A204.1 (cell line): ENCODE measurements at regions not wholly inside any gene's neighbourhood (a gene's known extent, or its start where the extent isn't known, plus 50 kb on each side); places are given as distances from the start of the nearest gene placed in this dataset.
"Not testable (repeated sequence)": the region's sequence is repeated elsewhere in the genome, so short reads cannot be mapped to it uniquely, and the experiment has no call there.

ENCODE experiments used
- FAIRE-seq: peaks from 2 replicates; lab custom pipeline; 2012; peaks lifted over from hg19 to GRCh38; lab: Jason Lieb, UNC

DNA sequence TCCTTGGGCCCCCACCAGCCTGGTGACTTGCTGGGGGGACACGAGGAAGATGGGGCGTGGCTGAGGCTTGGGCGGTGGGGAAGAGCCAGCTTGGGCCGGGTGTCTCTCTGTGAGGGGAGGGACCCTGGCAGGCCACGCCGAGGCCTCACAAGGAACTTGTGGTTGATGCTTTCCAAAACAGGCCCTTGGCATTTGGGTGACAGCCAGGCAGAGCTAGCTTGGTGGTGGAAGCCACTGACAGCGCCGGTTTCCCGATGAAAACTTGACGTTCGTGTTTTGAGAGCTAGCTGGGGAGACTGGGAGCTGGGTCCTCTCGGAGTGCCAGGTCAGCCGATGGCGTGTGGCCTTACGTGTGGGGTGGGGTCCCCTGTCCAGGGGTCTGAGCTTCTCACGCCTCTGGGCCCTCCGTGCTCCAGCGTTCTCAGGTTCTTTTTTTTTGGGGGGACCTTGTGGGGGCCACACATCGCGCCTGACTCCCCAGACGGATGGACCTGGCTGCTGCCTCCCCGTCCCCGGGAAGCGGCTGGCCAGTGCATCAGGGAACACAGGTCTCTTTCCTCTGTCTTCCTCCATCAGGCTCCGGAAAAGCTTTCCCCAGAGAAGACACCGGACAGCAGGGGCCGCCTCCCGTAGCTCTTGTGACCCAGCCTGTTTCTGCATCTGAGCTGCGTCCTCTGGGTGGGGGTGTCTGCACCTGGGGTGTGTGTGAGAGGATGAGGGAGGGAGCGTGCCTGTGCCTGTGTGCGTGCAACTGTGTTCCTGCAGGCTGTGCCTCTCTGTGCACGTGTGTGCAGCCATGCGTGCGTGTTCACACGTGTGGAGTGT lies 129.3 kb upstream of the LPCAT1 start:
- no peak for FAIRE-seq

DNA sequence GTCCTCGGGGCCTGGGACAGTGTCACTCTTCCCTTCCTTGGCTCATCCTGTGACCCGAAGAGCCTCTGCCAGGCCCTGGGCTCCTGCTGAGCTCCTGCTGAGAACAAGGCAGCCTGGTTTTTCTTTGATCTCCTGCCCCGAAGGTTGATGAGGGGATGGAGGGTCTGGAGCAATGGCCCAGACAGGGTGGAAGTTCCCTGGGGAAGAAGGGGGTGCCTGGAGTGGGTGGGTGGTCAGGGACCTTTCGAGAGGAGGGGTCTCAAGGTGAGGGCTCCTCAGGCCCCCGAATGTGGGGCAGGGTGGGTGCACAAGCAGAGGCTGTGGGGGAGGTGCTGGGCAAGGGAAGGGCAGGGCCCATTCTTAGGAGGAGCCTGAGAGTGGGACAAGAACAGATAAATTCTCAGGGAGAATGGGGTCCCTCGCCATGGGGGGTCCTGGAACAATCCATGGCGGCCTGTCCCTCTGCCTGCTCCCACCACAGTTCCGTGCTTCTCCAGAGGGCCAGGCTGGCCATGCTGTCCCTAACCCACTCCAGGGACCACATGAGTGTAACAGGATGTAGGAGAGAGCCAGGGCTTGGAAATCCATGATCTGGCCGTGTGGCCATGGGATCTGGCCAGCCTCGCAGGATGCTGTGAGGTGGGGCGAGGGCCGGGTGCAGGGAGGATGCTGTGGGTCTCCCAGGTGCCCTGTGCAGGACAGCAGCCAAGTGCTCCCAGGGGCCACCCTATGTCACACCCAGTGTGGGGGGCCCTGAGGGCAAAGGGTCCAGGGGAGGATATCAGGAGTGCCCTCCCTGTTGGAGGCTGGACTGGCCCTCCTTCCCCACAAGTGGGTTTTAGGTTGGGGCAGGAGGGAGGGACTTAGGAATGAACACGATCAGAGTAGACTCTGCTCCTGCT lies 128.5 kb upstream of the LPCAT1 start:
- FAIRE-seq, result no peak

DNA sequence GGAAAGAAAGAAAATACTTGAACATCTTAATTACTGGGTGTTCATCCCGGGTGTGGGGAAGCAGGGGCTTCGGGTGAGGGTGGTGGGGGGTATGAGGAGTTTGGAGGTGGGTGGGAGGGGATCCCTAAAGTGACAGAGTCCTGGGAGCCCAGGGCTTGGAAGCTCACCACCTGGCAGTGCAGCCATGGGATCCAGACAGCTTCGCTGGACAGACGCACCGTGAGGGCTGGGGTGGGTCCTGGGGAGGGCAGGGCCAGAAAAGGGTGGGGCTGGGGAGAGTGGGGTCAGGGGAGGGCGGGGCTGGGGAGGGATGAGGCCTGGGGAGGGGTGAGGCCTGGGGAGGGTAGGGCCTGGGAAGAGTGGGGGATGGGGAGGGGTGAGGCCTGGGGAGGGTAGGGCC lies 127.5 kb upstream of the LPCAT1 start:
- no peak for FAIRE-seq

DNA sequence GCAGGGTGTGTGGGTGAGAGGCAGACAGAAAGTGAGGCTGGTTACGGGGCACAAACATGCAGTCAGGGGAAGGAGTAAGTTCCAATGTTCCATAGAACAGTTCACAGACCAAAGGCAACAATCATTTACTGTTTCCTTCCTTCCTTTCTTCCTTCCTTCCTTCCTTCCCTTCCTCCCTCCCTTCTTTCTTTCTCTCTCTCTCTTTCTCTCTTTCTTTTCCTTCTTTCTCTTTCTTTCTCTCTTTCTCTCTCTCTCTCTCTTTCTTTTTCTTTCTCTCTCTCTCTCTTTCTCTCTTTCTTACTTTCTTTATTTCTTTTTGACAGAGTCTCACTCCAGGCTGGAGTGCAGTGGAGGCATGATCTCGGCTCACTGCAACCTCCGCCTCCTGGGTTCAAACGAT lies 125.8 kb upstream of the LPCAT1 start:
- no peak for FAIRE-seq

DNA sequence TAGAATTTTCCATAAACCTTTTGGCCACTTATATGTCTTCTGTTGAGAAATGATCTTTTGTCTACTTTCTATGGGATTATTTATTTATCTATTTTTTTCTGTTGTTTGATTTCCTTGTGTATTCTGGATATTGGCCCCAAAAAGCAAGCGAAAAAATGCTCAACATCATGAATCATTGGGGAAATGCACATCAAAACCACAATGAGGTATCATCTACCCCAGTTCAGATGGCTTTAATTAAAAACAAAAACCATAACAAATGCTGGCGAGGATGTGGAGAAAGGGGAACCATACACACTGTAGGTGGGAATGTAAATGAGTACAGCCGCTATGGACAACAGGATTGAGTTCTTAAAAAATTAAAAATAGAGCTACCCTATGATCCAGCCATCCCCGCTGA lies 125.0 kb upstream of the LPCAT1 start:
- no peak for FAIRE-seq

DNA sequence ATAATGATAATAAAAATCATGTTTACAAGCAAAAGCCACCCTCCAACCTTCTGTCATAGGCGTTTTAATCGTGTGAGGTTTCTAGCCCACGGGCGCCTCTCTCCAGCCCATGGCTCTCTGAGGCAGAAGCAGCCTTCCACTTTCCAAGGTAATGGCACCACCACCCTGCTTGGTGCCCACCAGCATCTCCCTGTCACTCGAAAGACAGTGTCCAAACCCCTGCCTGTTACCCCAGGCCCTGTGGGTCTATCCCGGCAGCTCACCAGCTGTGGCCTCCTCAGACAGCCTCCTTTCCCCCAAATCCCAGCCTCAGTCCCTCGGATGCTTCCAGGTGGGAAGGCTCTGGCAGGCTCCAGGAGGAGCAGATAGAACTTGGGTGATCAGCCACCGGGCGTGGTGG lies 123.8 kb upstream of the LPCAT1 start:
- FAIRE-seq, result no peak

DNA sequence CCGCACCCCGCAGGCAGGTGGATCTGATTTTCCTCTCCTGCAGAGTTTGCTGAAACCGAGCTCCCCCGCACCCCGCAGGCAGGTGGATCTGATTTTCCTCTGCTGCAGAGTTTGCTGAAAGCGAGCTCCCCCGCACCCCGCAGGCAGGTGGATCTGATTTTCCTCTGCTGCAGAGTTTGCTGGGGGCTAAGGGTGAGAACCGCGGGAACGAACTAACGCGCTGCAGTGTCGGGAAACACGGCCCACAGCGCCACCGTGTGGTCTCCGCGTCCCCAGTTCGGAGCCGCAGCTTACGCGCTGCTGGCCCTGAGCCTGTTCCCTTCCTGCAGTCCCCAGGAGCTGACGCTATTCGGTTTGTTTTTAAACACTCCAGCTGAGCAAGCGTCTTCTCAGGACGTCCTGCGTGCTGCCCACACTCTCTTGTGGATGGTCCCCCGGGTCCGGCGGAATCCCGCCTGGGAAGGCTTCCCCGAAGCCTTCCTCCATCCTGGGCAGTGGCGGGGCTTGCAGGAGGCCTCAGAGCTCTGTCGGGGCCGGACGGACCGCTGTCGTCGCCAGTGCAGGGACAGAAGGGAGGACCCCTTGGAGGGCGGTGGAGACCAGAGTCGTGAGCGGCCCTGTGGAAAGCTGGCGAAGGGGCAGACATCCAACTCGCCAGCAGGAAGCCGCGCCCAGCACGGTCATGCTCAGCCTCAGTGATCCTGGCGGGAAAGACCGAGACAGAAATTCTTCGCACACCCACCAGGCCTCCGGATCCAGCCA lies 121.2 kb upstream of the LPCAT1 start:
- FAIRE-seq, result no peak

DNA sequence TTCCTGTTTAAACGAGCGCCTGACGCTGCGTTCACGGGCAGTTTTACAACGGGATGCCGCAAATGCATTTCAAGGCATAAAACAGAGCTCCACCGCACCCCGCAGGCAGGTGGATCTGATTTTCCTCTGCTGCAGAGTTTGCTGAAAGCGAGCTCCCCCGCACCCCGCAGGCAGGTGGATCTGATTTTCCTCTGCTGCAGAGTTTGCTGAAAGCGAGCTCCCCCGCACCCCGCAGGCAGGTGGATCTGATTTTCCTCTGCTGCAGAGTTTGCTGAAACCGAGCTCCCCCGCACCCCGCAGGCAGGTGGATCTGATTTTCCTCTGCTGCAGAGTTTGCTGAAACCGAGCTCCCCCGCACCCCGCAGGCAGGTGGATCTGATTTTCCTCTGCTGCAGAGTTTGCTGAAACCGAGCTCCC lies 120.6 kb upstream of the LPCAT1 start:
- not testable (repeated sequence) for FAIRE-seq

DNA sequence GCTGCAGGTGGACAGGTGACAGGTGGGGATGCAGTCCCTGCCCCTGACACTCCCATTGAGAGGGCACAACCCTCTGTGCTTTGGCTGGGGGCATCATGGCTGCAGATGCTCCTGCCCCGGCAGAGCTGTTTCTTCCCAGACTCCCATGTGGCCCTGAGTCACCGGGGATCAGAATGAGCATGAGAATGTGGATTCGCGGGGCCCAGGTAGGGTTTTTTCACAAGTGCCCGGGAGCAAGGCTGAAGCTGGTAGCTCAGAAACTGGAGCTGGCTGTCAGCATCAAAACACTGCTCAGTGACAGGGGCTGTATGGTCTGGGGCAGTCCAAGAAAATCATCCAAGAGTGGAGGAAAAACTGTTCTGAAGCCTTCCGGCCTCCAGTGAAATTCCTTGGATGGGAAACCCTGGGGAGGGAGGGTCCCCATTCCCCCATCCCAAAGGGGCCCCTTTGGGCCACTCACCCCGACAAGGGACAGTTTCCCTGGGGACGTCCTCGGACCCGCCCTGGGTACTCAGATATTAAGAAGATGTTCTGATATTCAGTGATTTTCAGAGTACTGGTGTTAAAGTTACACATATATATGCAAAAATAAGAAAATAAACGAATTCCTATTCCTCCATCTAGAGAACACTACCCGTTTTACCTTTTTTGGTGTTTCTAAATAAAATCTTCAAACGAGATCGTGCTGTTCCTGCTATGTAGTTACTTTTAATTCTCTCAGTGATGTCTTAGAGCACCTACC lies 120.1 kb upstream of the LPCAT1 start:
- no peak for FAIRE-seq

DNA sequence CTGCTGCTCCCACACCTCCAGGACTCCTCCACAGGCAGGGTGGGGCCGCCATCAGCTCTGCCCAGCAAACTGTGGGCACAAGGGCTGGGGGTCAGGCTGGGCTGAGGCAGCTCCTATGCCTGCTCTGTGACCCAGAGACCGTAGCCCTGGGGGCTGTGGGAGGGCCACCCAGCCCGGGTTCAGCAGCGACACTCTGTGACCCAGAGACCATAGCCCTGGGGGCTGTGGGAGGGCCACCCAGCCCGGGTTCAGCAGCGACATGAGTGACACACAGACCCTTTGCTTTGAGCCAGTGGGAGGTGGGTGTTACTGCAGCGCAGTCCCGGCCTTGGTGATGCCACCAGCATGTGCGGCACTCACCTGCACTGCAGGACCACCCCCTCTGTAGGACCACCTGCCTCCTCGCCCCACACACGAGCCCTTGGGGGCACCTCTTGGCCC lies 118.9 kb upstream of the LPCAT1 start:
- FAIRE-seq, result no peak

DNA sequence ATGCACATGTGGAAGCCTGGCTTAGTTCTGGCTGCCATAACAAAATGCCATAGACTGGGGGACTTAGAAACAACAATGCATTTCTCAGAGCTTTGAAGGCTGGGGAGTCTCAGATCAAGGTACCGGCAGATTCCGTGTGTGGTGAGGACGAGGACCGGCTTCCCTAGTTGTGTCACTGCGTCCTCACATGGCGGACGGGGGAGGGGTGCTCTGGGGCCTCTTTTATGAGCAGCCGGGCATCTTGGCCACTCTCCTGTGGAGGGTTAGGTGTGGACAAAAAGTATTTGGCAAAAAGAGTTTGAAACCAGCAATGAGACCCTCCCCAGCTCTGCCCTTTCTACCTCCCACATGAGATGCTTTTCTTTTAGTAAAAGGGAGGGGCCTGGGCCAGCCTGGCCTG lies 118.5 kb upstream of the LPCAT1 start:
- FAIRE-seq, result no peak

DNA sequence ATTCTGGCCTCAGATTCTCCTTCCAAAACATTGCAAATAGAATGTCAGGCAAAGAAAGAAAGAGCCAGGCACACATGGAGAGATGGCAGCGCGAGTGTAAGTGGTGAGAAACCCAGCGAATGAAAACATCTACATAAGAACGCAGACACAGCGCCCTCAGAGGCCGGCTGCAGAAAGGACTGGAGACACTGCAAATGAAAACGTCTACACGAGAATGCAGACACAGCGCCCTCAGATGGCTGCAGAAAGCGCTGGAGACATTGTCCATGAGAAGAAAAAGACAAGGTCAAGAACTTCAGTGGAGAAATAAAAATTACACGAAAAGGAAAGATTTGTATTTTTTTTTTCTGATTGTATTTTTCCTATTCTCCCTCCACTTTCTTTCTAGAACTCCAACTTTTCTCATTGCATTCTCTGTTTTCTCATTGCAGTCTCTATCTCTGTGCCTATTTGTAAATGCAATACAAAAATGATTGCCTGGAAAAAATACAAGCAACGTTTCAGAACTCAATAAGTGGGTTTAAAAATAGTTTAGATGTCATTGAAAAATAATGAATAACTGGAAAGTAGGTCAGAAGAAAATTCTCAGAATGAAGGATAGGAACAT lies 117.9 kb upstream of the LPCAT1 start:
- FAIRE-seq, result peak; percentile 93

DNA sequence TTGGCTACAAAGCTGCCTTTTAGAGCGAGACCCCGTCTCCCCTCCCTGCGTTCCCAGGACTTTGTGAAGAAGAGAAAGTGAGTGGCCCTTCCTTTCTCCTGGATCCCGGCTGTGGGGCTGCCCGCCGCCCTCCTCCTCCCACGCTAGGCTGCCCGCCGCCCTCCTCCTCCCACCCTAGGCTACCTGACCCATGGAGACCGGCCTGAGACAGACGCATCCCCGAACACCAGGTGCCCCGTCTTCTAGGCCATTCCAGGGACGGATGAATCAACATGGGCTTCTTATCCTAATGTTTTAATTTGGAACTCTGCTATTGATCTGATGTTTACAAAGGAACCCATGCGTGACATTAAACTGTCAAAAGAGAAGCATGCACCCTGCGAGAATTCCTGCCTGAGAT lies 117.3 kb upstream of the LPCAT1 start:
- FAIRE-seq, result no peak

DNA sequence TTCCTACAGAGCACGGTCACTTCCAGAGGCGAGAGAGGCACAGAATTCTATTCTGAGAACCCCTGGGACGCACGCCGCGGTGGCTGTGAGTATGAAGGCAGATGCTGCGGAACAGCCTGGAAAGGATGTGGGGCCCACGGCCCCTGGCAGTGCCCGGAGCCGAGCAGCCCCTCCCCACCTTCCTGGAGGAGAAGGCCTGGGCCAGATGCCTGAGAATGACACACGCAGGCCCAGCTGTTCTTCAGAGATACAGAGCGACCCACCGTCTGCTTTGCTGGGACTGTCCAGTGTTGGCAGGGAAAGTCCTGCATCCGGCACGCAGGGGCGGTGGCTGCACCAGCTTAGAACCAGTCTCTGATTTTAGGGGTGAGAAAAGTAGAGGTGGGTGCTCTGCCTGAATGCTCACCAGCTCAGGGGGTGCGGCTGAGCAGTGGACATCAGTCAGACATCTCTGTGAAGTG lies 116.7 kb upstream of the LPCAT1 start:
- FAIRE-seq, result no peak

DNA sequence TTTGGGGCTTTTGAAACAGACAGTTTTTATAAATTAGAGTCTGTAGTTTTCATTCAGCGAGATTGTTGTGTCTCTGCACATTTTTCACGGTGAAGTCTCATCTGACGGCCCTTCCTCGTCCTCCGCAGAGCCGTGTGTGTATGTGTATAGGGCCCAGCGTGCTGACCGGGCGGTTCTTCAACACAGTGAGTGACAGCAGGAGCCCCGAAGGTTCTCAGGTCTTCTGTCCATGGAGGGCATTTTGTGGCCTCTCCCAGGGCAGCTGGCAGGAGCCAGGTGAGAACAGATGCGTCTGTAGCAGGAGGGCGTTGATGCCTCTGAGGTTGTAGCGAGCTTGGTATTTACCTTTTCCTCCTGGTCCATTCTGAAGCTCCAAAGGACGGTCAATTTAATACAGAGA lies 116.0 kb upstream of the LPCAT1 start:
- no peak for FAIRE-seq

DNA sequence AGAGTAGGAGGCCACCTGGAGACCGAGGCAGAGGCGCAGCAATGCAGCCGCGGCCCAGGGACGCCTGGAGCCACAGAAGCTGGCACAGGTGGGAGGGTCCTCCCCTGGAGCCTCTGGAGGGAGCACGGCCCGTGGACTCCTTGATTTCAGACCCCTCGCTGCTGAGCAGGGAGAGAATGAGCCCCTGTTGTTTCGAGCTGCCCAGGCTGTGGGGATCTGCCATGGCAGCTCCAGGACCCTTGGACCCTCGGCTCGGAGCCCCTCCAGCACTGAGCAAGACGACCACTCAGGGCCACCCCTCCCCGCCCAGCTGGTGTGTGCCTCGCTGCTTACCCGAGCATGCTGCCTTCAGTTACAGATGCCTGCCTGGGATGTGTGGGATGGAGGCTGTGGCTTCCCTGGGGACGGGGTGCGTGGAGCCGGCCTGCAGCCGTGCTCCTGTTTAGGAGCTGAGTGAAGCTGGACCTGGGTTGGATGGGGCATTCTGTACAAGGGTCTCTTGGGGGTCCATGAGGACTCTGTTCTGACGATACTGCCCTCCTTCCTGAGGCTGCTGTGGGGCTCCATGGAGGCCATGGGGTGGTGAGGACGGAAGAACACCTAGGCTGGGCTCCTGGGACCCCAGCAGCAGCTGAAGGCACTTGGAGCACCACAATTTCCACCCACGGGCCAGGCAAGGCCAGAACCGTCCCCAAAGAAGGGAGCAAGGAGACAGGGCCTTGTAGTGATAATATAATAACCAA lies 115.1 kb upstream of the LPCAT1 start:
- no peak for FAIRE-seq

DNA sequence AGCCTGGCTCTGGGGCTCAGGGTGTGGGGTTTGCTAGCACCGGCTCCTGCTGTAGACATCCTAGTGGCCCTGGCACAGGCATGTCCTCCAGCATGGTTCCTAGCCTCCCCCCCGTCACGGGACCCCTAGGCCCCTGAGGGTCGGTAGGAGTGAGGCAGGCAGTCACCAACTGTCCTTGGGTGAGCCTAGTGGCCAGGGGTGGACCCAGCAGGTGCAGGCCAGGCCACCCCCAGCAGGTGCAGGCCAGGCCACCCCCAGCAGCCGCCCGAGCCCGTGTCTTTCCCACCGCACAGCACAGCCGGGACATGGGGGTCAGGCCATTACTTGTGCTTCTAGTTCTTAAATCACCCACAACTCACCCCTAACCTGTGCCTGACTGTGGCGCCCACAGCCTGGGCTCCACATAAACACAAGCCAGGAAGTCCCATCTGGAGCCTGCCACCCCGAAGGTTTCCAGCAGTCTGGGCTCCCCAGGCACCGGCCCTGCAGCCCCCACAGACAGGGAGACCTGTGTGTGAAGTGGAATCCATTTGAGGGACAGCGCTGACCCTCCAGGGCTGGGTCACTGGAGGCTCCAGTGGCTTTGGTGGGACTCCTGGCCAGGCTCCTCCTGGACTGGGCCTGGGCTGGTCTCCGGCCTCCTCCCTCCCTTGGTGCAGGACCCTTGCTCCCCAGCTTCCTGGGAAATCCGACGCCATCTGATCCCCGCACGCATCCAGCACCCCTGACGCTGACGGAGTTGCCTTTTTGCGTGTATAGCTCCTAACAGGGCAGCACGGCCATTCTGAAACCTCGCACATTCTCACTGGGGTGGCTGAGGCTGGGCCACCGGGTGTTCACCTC lies 114.1 kb upstream of the LPCAT1 start:
- FAIRE-seq, result no peak

DNA sequence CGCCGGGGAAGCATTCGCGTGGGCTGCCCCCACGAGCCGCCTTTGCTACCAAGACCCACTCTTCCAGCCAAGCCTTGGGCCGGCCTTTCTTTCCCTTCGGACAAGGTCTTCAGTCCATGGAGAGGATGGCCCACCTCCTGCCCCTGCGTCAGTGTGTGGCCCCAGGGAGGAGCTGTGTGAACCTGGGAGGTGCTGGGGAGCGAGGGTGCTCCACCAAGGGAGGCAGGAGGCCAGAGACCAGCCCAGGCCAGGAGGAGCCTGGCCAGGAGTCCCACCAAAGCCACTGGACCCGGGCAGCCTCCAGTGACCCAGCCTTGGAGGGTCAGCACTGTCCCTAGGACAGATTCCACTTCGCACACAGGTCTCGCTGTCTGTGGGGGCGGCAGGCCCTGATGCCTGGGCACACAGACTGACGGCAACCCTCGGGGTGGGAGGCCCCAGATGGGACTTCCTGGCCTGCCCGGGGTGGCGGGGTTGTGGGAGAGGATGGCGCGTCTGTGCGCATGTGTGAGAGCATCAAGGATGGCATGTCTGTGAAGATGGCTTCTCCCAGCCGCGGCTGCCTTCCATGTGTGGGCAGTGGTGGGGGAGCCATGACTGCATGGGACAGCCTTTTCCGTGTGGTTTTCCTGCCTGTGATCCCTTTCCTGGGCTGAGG lies 113.3 kb upstream of the LPCAT1 start:
- FAIRE-seq, result no peak

DNA sequence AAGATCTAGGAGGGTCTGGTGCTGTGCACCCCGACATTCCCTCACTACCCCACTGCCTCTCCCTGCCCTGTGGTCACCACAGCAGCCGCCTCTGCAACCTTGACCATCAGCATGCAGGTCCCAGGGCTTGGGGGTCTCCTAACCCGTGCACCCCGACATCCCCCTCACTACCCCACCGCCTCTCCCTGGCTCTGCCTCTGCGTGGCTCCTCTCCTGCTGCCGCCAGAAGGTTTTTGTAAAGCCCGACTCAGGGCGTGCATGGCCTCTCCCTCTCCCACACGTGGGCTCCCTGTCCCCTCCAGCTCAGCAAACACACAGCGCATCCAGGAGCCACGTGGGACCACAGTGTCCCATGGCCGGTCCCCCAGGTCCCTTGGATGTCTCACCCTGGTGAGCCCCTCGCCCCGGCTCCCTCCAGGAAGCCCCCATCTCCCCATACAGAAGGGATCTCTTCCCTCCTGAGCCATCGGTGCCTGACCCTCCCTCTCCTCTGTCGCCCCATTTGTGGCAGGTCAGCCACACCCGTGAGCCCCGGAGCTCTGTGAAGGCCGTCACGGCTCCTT lies 112.5 kb upstream of the LPCAT1 start:
- not testable (repeated sequence) for FAIRE-seq
